BJ (cell line): ENCODE measurements at regions not wholly inside any gene's neighbourhood (a gene's known extent, or its start where the extent isn't known, plus 50 kb on each side); places are given as distances from the start of the nearest gene placed in this dataset.

Source experiments
- CTCF ChIA-PET: fragments of 350-600 bp; formaldehyde crosslinking; extraction: SDS; loops from one replicate; lab custom pipeline; 2021; ENCODE audit warnings: antibody characterized with exemption, inconsistent platforms; lab: Yijun Ruan, JAX
- POLR2A ChIA-PET: fragments of 300-600 bp; sonication (Branson Sonifier 250); formaldehyde crosslinking; extraction: SDS; loops from one replicate; lab custom pipeline; 2021; ENCODE audit warnings: antibody characterized with exemption; lab: Charles Lee
- DNase-seq: peaks from one replicate; pipeline ENCODE4 v3.0.0-alpha.2; 2011; ENCODE audit warnings: low read depth
- H3K27me3 ChIP-seq: 2 replicates; pipeline ENCODE4 v1.6.0; 2011; ENCODE audit warnings: low read length; ENCODE audit not compliant: control insufficient read depth, insufficient read depth
- H3K36me3 ChIP-seq: 2 replicates; pipeline ENCODE4 v1.5.1; 2011; ENCODE audit warnings: low read length; ENCODE audit not compliant: control insufficient read depth, insufficient read depth
- H3K4me3 ChIP-seq: 2 replicates; pipeline ENCODE4 v1.5.1; 2011; ENCODE audit warnings: low read depth, mild to moderate bottlenecking, control low read depth, low read length
- CTCF ChIP-seq: IDR thresholded peaks from 2 replicates; pipeline ENCODE4 v1.5.1; 2011; ENCODE audit warnings: low read depth, mild to moderate bottlenecking, control low read depth, inconsistent platforms, low read length, moderate library complexity; ENCODE audit not compliant: insufficient read depth

DNA sequence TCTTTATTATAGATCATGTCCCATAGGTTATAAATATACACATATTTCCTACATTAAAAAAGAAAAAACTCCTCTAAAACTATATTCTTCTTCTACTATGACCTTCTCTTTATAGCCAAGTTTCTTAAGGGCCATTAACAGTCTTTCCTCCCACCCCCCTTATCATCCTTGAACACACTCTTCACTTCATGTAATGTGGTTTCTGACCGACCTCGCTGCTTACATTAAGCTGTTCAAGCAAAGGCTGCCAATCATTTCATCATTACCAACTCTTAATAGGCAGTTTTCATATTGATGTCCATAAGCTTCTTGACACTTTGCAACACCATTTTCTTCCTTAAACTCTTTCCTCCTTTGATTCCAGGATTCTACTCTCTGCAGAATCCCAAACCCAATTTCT lies 283.0 kb upstream of the PCSK5 start:
- TF ChIP-seq CTCF = no peak
- Histone ChIP-seq H3K4me3 (no peak overlapping the region), H3K36me3 (no peaks in the 10 kb centered on the region), H3K27me3 (no peaks in the 10 kb centered on the region)
- no peak for DNase-seq
- ChIA-PET POLR2A (no interaction called here), CTCF (interaction anchor here (0.7 kb wide), 1 partner anchor 14 kb away, joined by 3 read pairs; no protein-coding TSS in a partner anchor)

- ChIA-PET CTCF (no interaction called here), POLR2A (no interaction called here)
- DNase-seq = no peak
- no peaks in the 10 kb centered on the region for H3K27me3 ChIP-seq
- no peaks in the 10 kb centered on the region for H3K36me3 ChIP-seq
- TF ChIP-seq CTCF = no peak
- no peak overlapping the region for H3K4me3 ChIP-seq
Observed at GRCh38 chr9:75609401-75609800, 281.1 kb upstream of the PCSK5 start.

DNA sequence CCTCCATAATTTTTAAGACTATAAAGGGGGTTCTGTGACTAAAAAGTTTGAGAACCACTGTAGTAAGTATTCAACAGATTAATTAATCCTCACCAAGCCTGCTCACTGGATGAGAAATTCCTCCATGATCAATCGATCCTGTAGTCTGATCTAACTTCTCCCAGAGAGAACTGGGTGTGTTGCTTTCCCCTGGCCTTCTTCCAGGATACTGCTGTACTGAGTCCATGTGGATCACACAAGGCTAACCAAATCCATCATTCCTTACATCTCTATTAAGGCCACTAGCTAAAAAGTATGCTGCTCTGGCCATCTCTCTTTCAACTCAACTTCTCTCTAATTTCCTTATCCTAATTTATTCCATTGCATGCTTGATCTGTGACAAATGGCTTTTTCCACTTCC lies 280.2 kb upstream of the PCSK5 start:
- ChIA-PET CTCF (no interaction called here), POLR2A (no interaction called here)
- H3K27me3 ChIP-seq = no peaks in the 10 kb centered on the region
- H3K36me3 ChIP-seq = no peaks in the 10 kb centered on the region
- H3K4me3 ChIP-seq = no peak overlapping the region
- TF ChIP-seq CTCF = no peak
- DNase-seq = no peak

DNA sequence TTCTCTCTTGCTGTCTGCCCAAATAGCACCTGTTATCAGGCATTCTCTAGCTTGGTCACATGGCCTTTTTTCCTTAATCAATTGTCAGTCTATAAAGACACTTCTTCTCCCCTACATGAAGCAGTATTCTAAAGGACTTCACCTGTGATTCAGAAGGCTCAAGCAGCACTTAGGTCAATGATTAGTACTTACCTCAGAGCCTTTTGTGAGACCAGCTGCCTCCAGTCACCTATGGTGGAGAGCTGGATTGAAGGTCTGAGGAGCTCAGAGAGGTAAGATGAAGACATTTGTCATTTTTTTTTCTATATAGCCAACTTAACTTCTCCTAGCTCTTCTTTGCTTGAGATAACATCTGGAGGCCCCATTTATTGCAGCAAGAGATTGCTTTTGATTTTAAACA lies 278.3 kb upstream of the PCSK5 start:
- Histone ChIP-seq H3K4me3 (no peak overlapping the region), H3K27me3 (no peaks in the 10 kb centered on the region), H3K36me3 (no peaks in the 10 kb centered on the region)
- DNase-seq = no peak
- no peak for TF ChIP-seq CTCF
- ChIA-PET POLR2A (no interaction called here), CTCF (no interaction called here)

DNA sequence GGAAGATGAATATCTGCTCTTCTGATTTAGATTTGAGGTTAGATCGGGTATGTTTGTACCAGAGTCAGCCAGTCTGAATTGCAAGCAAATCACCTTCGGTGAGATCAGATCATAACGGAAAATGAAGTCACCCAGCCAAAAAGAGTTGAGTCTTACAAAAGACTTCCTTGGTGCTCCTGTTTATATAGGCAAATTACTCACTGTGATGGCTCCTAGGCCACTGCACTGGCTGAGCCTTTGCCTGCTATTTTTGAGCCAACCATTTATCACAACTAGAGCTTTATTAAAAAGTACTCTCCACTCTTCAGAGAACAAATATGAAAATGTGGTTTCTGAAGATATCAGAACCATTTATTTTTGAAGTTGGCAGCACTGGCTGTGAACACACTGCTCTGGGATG lies 277.7 kb upstream of the PCSK5 start:
- POLR2A ChIA-PET = no interaction called here
- CTCF ChIA-PET = no interaction called here
- H3K4me3 ChIP-seq = no peak overlapping the region

More for the DNA sequence above, 277.7 kb upstream of the PCSK5 start:
- Histone ChIP-seq H3K36me3 (no peaks in the 10 kb centered on the region), H3K27me3 (no peaks in the 10 kb centered on the region)
- no peak for DNase-seq
- no peak for TF ChIP-seq CTCF
